ENCODE measurements at regions not wholly inside any gene's neighbourhood (a gene's known extent, or its start where the extent isn't known, plus 50 kb on each side); places are given as distances from the start of the nearest gene placed in this dataset.

DNA sequence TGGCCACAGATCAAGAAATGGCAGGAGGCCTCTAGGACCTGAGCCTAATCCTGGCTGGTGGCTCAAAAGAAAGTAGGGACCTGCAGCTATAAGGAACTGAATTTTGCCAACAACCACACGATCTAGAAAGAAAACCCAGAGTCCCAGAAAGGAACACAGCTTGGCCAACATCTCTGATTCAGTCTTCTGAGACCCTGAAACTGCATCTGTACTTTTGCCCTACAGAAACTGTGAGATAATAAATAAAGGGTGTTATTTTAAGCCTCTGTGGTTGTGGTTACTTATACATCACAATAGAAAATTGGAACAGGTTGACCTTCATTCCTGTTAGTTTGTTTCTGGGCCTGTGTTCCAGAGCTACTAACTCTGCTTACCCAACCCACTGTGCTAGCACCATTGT, 356.8 kb upstream of the ST6GAL2 start:
- in situ Hi-C loops (cut with HindIII; ENCODE audit: low pct_unique_long_range_greater_than_20kb, low sequenced_read_pairs), result no loop called here

DNA sequence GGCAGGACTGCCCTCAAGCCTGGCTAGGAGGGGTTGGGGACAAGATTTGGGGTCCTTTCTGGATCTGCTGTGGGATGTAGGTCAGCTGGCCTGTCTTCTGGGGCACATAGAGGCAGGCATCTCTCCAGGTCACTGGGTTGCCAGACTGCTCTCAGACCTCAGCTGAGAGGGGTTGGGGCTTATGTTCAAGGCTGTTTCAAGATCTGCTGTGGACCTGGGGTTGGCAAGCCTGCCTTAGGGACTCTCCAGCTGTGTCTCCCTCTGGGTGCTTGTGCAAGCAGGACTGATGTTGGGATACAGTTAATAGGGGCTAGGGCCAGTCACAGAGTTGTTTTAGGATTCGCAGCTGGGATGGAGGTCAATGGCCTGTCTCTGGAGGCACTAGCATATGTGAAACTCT, 363.0 kb upstream of the ST6GAL2 start:
- in situ Hi-C loops (cut with HindIII; ENCODE audit: low pct_unique_long_range_greater_than_20kb, low sequenced_read_pairs), result no loop called here
- no peak for DNase-seq (ENCODE audit: low read depth, low spot score)

More for the DNA sequence above, 356.8 kb upstream of the ST6GAL2 start:
- no peak for DNase-seq (ENCODE audit: low read depth, low spot score)

DNA sequence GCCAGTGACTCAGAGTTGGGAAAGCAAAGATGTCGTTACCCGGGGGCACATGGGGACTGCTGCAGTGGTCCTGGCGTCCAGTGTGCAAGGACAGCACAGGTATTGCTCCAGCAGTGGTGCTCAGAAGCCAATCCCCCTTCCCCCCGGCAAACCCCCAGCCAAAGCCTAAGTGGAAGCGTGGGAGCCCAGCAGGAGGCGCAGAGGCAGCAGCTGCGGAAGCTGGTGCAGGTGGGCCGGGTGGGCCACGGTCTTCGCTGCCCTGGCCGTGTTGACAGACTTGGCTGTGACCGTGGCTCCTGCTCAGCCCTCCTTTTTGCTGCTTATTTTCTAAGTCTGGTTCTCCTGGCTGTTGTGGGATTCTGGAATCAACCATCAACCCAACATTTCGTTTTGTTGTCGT, 369.8 kb upstream of the ST6GAL2 start:
- in situ Hi-C loops (cut with HindIII; ENCODE audit: low pct_unique_long_range_greater_than_20kb, low sequenced_read_pairs), result no loop called here
- DNase-seq (ENCODE audit: low read depth, low spot score), result no peak

DNA sequence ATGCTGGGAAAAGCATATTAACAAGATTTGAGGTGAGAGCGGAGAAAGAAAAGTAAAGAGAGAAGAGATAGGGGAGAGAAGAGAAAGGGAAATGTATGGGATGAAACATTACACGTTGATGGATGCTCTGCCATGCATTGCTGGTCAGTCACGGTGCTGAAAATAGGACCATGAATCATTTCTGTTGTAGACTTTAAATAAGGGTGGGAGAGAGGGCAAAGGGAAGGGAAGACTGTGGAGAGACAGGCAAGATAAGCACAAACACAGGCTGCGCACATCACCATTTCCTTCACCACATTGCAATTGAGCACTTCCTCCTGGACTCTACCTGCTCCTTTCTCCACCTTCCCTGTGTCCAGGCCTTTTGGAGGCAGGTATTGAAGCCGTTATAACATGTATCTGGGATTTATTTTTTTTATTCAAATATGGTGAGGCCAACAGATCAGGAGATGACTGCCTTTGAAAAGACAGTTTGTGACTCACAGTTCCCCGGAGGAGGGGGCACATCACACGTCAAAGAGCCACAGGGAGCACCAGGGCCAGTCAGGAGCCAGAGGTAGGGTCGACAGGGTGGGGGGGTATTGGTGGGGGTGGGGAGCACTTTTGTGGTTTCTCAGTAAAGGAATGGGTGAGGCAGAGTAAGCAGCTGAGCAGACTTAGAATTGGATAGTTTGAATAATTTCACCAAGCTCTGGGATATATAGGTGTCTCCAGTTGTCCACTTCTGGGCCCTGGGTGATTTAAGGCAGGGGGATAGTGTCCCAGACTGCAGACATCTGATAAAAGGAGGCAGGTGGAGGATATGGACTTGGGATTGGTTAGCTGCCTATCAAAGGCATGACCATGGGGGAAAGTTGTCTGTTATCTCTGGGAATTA, 372.8 kb upstream of the ST6GAL2 start:
- no peak for DNase-seq (ENCODE audit: low read depth, low spot score)
- in situ Hi-C loops (cut with HindIII; ENCODE audit: low pct_unique_long_range_greater_than_20kb, low sequenced_read_pairs), result no loop called here

DNA sequence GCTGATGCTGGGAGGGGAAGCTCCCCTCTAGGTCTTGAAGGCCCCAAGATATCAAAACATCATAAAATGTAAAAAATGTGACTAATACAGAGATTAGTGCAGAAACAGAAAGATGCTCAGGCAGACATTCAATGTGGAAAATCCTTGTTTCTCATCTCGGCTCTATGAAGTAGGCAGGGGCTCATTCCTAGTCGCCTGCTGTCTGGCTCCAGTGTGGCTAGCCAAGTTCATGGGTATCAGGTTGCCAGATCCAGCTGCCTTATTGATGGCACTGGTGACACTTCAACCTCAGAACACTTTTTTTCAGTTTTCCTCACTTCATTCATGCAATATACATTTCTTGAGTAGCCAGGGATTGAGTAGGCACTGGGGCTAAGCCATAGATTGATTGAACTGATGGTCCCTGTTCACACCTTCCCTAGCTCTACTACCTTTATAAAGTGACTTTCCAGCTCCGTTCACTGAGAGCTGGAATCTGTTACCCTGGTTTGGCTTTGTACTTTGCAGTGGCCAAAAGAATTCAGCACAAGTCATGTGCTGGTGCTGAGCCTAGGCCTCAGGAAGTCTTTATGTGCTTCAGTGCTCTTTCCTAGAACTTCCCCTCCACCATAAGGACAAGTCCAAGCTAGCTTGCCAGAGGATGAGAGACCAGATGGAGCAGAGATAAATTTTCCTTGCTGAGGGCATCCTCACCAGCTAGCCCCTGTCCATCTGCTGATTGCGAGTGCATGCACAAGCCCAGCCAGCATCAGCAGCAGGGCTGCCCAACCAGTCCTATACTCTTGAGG, 373.6 kb upstream of the ST6GAL2 start:
- in situ Hi-C loops (cut with HindIII; ENCODE audit: low pct_unique_long_range_greater_than_20kb, low sequenced_read_pairs), result no loop called here

DNA sequence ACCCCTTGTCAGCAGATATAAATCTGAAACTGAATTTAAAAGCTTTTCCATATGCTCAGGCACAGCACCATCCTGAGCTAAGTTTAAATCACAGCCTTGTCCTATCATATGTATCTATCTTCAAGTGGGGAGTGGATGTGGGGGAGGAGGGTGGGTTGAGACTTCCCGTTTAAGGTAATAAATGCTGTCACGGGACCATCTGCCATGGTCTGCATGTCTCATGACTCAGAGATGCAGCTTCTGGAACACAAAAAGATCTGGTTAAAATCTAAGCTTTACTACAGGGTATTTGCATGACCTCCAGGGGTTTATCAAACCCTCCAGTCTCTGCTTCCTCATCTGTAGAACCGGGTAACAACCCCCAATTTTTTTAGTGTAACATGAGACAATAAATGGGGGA, 377.7 kb upstream of the ST6GAL2 start:
- DNase-seq (ENCODE audit: low read depth, low spot score), result peak; percentile 3
- in situ Hi-C loops (cut with HindIII; ENCODE audit: low pct_unique_long_range_greater_than_20kb, low sequenced_read_pairs), result no loop called here

More for the DNA sequence above, 373.6 kb upstream of the ST6GAL2 start:
- no peak for DNase-seq (ENCODE audit: low read depth, low spot score)

DNA sequence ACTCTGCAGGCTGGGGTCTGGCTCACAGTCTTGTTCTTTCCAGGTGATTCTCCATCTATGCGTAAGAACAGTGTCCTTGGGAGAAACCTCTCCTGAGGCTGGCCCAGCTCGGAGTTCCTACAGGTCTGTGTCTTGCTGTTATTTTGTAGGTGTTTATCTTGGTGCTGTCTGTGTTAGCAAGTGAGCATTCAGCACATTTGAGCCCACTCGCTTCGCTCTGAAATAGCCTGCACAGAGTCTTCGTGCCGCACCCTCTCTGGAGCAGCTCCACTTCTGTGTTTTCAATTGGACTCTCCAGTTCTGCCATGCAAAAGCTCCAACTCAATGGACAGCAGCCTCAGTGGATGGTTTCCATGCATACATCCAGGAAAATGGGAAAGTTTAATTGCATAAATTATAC, 378.2 kb upstream of the ST6GAL2 start:
- DNase-seq (ENCODE audit: low read depth, low spot score), result no peak
- in situ Hi-C loops (cut with HindIII; ENCODE audit: low pct_unique_long_range_greater_than_20kb, low sequenced_read_pairs), result no loop called here

DNA sequence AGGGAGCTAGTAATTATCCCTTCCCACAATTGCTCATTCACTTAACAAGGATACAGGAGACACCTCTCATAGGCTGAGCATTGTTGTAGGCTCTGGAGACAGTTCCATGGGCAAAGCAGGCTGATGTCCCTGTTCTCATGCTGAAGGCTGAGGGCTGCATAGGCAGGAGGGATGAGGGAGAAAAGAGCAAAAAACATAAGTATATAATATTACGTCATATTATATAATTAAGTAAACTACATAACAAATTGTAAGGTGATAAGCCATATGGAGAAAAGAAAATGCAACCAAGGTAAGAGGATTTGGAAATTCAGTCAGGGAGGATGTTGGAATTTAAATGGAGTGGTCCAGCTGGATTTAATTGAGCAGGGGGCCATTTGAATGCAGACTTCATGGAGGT, 380.6 kb upstream of the ST6GAL2 start:
- no peak for DNase-seq (ENCODE audit: low read depth, low spot score)
- in situ Hi-C loops (cut with HindIII; ENCODE audit: low pct_unique_long_range_greater_than_20kb, low sequenced_read_pairs), result no loop called here

DNA sequence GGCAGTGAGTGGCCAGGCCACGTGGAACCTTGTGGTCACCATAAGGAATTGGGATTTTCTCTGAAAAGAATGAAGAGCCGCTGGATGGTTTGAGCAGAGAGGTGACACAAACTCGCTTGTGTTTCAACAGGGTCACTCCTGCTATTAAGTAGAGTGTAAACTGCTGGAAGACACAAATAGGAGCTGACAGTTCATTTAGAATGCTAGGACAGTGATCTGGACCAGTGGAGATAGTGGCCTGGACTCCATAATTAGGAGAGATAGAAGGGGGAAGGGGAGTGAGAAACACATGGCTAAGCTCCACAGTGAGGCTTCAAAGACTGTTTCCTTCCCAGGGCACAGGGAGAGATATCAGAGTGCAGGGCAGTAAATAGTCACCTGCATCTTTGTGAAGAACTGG, 381.1 kb upstream of the ST6GAL2 start:
- in situ Hi-C loops (cut with HindIII; ENCODE audit: low pct_unique_long_range_greater_than_20kb, low sequenced_read_pairs), result no loop called here
- no peak for DNase-seq (ENCODE audit: low read depth, low spot score)

DNA sequence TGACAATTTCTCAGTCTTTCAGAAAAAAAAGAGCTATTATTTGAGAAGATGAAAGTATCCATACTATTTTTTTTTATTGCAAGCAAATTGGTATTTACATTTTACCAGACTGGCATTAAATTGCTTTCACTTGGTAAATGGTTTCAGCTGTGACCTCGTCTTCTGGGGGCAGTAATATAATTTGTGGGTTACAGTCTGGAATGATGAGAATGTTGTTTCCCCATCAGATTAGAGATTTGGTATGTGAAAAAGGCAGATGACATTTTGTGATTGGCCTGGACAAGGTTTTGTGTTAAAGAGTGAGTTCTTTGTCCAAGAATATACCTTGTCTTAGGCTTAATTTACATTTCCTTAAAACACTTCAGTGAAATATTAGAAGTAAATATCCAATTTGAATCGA, 390.1 kb upstream of the ST6GAL2 start:
- no peak for DNase-seq (ENCODE audit: low read depth, low spot score)
- in situ Hi-C loops (cut with HindIII; ENCODE audit: low pct_unique_long_range_greater_than_20kb, low sequenced_read_pairs), result no loop called here

DNA sequence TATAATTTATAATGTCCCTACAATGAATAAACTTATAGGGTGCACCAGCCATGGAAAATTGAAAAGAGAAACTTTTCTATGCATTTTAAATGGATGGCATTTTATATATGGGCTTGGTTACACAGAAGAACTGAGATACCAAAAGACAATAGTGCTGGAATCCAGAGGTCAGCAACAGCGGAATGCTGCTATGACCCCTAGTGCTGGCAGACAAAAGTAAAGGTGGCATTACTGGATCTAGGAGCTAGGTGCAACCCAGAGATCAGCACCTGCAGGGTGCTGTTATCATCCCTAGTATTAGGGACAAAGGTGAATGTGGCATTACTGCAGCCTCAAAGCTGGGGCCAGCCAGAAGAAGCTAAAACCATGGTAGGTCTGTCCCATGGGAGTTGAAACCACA, 392.7 kb upstream of the ST6GAL2 start:
- in situ Hi-C loops (cut with HindIII; ENCODE audit: low pct_unique_long_range_greater_than_20kb, low sequenced_read_pairs), result no loop called here
- no peak for DNase-seq (ENCODE audit: low read depth, low spot score)

DNA sequence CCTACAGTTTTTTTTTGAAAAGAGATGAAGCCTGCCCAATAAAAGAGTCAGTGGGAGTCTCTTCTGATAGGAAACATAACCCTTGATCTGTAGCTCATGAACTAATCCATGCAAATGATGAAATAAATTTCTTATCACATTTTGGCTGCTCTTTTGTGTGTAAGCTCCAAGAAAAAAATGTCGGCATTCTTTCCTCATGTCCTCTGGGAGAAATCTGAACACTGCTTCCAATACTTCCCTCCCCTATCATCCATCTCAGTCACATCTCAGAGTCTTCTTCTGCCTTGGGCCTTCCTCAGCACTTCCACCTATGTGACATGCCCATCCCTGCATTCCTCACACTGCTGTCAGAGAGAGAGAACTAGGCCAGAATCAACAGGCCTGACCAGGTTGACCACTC, 395.7 kb upstream of the ST6GAL2 start:
- in situ Hi-C loops (cut with HindIII; ENCODE audit: low pct_unique_long_range_greater_than_20kb, low sequenced_read_pairs), result no loop called here
- no peak for DNase-seq (ENCODE audit: low read depth, low spot score)

DNA sequence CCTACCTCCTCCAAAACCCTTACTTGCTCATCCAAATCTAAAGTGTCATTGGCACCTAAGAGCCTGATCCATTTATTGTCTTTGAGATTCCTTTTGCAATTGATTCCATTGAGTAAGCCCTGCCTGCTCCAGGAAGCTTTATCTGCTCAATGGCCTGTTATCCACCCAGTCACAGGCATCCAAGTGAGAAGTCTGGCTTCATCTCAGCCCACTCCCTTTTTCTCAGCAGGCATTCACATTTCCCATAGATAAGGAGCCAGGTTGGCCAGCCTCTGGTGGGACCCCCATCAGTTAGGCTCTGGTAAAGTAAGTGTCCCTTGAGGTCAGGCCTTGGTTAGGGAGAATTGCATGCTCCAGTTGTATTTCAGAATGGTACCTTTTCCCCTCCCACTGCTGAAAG, 396.2 kb upstream of the ST6GAL2 start:
- in situ Hi-C loops (cut with HindIII; ENCODE audit: low pct_unique_long_range_greater_than_20kb, low sequenced_read_pairs), result no loop called here
- DNase-seq (ENCODE audit: low read depth, low spot score), result no peak

DNA sequence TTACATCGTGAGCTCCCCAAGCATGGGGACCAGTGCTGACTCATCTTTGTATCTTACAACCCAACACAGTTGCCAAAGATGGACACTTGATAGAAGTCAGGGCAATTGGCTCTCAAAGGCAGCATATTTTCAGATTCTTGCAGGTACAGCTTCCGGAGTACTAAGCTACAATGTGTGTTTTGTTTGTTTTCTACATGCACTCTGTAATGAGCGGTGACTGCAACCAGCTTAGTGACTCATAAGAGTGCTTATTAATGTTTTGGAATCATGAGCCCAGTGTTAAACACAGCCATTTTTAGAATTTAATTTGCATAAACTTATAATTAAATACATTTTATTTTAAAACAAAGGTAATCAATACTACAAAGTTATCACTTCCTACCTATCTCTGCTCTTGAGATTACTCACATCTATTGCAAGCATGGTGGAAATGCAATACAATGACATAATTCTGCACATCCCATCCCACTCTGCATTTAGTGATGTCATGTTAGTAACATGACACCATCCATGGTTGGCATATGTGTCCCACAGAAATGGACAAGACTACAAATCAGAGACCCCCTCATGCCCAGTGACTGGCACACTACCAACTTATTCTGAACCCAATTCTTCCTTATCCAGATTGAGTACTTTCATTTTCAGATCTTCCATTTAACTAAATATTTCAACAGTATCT, 399.8 kb upstream of the ST6GAL2 start:
- in situ Hi-C loops (cut with HindIII; ENCODE audit: low pct_unique_long_range_greater_than_20kb, low sequenced_read_pairs), result no loop called here
- no peak for DNase-seq (ENCODE audit: low read depth, low spot score)

DNA sequence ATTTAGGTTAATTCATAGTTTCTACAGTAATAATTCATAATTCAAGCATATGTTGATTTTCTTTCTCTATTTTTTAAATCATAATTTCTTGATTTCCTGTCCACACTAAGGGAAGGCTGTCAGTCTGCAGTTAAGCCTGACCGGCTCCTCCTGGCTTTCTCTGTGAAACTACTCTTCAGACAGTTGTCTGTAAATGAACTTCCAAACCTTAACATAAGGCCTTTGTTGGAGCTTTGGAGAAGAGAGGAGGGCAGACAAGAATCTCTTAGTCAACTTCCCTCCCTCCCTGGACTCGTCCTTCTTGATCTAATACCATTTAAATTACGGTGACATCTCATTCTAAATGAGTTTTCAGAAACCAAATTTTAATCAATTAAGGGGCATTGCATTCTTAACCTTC, 404.1 kb upstream of the ST6GAL2 start:
- in situ Hi-C loops (cut with HindIII; ENCODE audit: low pct_unique_long_range_greater_than_20kb, low sequenced_read_pairs), result no loop called here
- DNase-seq (ENCODE audit: low read depth, low spot score), result peak; percentile 84

DNA sequence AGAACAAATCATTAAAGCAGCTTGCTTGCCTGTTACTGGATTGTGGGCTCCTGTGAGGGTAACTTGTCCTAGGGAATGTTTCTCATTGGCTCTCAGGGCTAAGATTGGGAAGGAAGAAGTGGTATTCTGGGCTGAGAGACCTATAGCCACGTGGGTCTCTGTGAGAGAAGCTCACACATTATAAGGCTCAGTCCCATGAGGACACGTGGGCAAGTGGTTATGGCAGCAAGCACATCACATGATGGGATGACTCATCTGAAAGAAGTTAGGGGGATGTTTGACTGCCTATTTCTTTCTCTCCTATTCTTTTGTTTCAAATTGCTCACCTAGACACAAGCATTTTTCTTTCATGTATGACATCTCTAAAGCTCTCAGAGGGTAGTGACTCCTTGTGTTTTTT, 418.0 kb upstream of the ST6GAL2 start:
- DNase-seq (ENCODE audit: low read depth, low spot score), result peak; percentile 98
- in situ Hi-C loops (cut with HindIII; ENCODE audit: low pct_unique_long_range_greater_than_20kb, low sequenced_read_pairs), result no loop called here

DNA sequence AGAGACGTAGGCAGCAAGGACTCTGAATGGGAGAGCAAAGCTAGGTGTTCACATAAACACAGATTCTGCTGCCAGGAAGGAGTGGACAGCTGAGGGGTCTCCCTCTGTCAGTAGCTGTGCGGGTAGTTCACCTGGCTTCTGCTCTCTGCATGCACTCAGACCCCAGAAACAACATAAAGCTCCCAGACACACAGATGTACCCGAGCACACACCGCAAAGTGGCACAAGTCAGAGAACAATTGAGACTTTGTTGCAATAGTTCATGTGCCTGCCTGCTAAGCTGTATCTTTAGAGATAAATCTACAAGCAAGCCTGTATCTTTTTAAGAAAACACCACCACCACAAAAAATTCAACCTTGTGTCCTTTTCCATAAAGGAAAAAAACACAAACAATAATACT, 420.0 kb upstream of the ST6GAL2 start:
- in situ Hi-C loops (cut with HindIII; ENCODE audit: low pct_unique_long_range_greater_than_20kb, low sequenced_read_pairs), result no loop called here
- DNase-seq (ENCODE audit: low read depth, low spot score), result peak; percentile 61

DNA sequence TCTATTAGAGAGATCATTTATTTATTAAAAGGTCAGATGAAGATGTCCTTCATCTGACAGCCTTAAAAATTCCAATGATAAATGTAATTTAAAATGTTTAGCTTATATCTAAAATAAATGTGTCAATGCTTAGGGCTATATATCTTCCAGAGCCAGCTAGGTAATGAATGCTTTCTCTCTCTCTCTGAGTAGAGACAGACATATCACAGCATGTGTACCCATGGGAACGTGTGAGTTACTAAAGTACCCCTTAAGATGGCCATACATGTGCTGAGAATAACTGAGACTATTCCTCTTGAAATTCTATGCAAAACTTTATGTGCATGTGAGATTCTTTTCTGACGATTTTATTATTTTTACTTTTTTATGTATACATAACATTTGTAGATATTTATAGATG, 420.9 kb upstream of the ST6GAL2 start:
- in situ Hi-C loops (cut with HindIII; ENCODE audit: low pct_unique_long_range_greater_than_20kb, low sequenced_read_pairs), result no loop called here
- DNase-seq (ENCODE audit: low read depth, low spot score), result no peak
